ENCODE measurements at regions not wholly inside any gene's neighbourhood (a gene's known extent, or its start where the extent isn't known, plus 50 kb on each side); places are given as distances from the start of the nearest gene placed in this dataset.

DNA sequence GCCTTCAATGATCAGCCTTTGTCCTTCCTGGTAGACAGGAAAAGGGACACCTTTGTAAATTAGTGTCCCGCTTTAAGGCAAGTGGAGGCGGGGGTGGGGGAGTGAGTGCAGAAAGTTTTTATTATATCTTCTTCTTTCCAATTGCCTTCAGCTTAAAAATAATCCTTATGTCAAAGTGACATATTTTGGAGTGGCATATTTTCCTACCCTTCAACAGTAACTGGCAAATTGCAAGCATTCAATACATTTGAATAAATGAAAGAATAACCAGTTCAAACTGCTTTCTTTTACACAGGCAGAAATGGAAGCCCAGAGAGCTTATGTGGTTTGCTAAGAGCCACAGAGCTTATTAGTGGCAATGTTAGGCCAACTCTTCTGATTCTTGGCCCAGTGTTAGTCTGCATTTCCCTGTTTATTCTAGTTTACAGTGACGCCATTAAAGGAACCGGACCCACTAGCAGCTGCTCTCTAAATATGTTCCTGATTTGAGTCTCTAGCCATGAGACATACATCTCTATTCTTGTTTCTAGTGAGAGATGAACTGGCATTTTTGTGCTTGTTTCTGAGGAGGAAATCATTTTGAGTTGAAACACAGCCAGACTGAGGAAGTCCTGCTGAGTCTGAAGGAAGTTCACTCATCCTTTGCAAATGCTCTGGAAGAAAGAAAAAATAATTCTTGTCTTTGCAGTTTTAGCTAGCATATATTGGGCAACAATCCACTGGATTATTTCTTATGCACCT, 468.7 kb downstream of the NOVA1 start:
- Histone ChIP-seq H3K79me1 (ENCODE audit: insufficient read depth, low read depth, low read length, poor library complexity, severe bottlenecking) (no peaks in the 10 kb centered on the region), H3K23ac (ENCODE audit: insufficient read length, low read depth, low read length) (no peak overlapping the region), H2BK15ac (ENCODE audit: low read depth, low read length) (no peak overlapping the region), H2BK12ac (ENCODE audit: insufficient read length, low read depth, low read length) (no peak overlapping the region), H2BK5ac (ENCODE audit: insufficient read length, low read length) (no peak overlapping the region), H3K14ac (ENCODE audit: insufficient read depth, low read length) (no peak overlapping the region), H3K4me1 (ENCODE audit: insufficient read depth, low read length) (peaks cover 4% of the 10 kb centered on the region; the same call in 1 of the 2 replicates), H3K18ac (ENCODE audit: insufficient read length, low read depth, low read length) (no peak overlapping the region), H2AK5ac (ENCODE audit: insufficient read length, low read length) (no peak overlapping the region), H3K79me2 (ENCODE audit: insufficient read depth, low read length) (no peaks in the 10 kb centered on the region; the same call in 1 of the 2 replicates), H2BK20ac (ENCODE audit: low read depth, low read length, poor library complexity, severe bottlenecking) (no peak overlapping the region), H3T11ph (ENCODE audit: low read length) (no peak overlapping the region), H3K9me3 (ENCODE audit: control insufficient read depth, low read depth, low read length) (no peaks in the 10 kb centered on the region), H4K20me1 (ENCODE audit: control insufficient read depth, insufficient read depth, insufficient read length) (no peaks in the 10 kb centered on the region), H3K9ac (ENCODE audit: extremely low read depth, insufficient read length, low read length) (no peak overlapping the region), H3K56ac (ENCODE audit: insufficient read length, low read depth, low read length) (no peak overlapping the region), H4K5ac (ENCODE audit: insufficient read length, low read depth, low read length) (no peak overlapping the region), H2BK120ac (ENCODE audit: low read depth, low read length, poor library complexity, severe bottlenecking) (no peak overlapping the region), H3K27ac (ENCODE audit: insufficient read length, low read depth, low read length) (no peak overlapping the region), H4K91ac (ENCODE audit: insufficient read length, low read depth, low read length) (no peak overlapping the region), H3K27me3 (ENCODE audit: insufficient read depth, low read length) (no peaks in the 10 kb centered on the region), H3K4me2 (ENCODE audit: insufficient read depth, insufficient read length, low read length) (no peak overlapping the region), H3K23me2 (ENCODE audit: insufficient read length, low read depth, low read length, poor library complexity, severe bottlenecking) (no peaks in the 10 kb centered on the region), H4K8ac (replicated peaks; ENCODE audit: insufficient read length, low read depth, low read length) (no peak overlapping the region), H3K4ac (ENCODE audit: low read depth, low read length) (no peak overlapping the region), H2AFZ (ENCODE audit: low read length) (no peak overlapping the region)
- Mint-ChIP-seq H3K4me3 (no peak overlapping the region), H3K4me1 (peaks cover 23 to 24% of the 10 kb centered on the region in 2 experiments), H3K27ac (no peak overlapping the region), H3K36me3 (ENCODE audit: insufficient read depth in 1 of 3, low read depth in 3 of 3) (no peaks in the 10 kb centered on the region; a peak in 1 of 7 replicates), H3K9me3 (no peaks in the 10 kb centered on the region), H3K27me3 (ENCODE audit: low read depth) (no peaks in the 10 kb centered on the region)
- TF ChIP-seq, protein P1, sequence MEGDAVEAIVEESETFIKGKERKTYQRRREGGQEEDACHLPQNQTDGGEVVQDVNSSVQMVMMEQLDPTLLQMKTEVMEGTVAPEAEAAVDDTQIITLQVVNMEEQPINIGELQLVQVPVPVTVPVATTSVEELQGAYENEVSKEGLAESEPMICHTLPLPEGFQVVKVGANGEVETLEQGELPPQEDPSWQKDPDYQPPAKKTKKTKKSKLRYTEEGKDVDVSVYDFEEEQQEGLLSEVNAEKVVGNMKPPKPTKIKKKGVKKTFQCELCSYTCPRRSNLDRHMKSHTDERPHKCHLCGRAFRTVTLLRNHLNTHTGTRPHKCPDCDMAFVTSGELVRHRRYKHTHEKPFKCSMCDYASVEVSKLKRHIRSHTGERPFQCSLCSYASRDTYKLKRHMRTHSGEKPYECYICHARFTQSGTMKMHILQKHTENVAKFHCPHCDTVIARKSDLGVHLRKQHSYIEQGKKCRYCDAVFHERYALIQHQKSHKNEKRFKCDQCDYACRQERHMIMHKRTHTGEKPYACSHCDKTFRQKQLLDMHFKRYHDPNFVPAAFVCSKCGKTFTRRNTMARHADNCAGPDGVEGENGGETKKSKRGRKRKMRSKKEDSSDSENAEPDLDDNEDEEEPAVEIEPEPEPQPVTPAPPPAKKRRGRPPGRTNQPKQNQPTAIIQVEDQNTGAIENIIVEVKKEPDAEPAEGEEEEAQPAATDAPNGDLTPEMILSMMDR (conservative IDR thresholded peaks at IDR 0.05), result no peak
- no CpG with 5 or more reads among the region's 4 CpGs for WGBS (ENCODE audit: extremely low coverage, insufficient read length, low lambda C conversion rate)
- no peak for DNase-seq

All from H9 (cell line).